MM.1S (cell line): ENCODE measurements at regions not wholly inside any gene's neighbourhood (a gene's known extent, or its start where the extent isn't known, plus 50 kb on each side); places are given as distances from the start of the nearest gene placed in this dataset.

Experiments
- CTCF ChIP-seq: fragments of 300-600 bp; sonication (generic); IDR thresholded peaks from 2 replicates; pipeline ENCODE4 v1.5.1; 2016; ENCODE audit warnings: antibody characterized with exemption, low read length, mixed read lengths
- EZH2 ChIP-seq: fragments of 300-600 bp; sonication (generic); optimal IDR thresholded peaks from 2 replicates; pipeline ENCODE3; 2017; ENCODE audit warnings: low read depth, mild to moderate bottlenecking, antibody characterized with exemption, low read length, mixed read lengths

DNA sequence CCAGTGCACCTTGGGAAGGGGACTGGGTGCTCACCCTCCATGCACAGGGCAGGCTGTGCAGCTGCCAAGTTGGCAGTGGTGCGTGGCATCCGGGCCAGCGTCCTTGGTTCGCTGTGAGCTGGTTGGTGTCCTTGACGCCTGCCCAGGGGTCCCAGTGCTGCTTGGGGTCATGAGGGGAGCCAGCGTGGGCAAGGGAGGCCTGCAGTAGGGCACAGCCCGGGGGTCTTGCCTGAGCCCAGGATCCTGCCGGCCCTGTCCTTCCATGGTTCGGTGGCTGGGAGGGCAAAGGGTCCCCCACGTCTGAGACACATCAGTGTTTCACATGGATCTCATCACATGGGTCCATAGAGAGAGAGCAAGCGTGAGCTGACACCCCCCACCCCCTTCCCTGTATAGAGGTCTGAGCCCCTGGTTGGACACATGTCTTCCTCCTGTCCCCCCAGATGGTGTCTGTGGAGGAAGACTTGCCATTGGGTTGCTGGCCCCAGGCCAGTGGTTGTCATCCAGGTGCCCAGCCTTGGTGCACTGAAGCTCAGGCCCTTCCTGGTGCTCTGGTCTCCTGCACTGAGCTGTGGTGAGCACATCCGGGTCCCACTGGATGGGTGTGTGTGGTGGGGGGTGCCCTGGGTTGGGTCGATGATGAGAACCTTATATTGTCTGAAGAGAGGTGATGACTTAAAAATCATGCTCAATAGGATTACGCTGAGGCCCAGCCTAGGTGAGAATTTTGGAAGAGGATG lies 232.3 kb downstream of the SNRPN start:
- TF ChIP-seq CTCF: no peak
- no peak for TF ChIP-seq EZH2
